ENCODE measurements at regions not wholly inside any gene's neighbourhood (a gene's known extent, or its start where the extent isn't known, plus 50 kb on each side); places are given as distances from the start of the nearest gene placed in this dataset.

DNA sequence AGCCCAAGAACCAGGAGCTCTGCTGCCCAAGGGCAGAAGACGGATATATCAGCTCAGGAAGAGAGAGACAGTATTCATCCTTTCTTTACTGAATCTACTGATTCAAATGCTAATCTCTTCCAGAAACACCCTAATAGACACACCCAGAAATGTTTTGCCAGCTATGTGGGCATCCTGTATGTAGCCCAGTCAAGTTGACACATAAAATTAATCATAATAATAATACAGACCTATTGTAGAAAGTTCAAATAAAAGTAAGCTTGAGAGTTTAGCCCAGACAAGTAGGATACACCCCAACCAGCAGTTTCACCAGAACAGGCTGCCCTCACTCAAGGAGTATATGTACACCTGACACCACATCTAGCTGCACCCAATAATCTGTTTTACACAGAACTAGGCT is 73.9 kb upstream of the VGLL2 start:
- H3K4me1 ChIP-seq (ENCODE audit: control insufficient read depth in 2 of 2, insufficient read depth in 2 of 2, low read length in 2 of 2): no peaks in the 10 kb centered on the region
- no peak overlapping the region for H3K27ac ChIP-seq (ENCODE audit: low read depth, low read length)
- H3K4me3 Mint-ChIP-seq: no peak overlapping the region
- no peaks in the 10 kb centered on the region for H3K9me3 ChIP-seq (ENCODE audit: control insufficient read depth in 2 of 3, low read length in 3 of 3)
- H3K27me3 ChIP-seq (ENCODE audit: control insufficient read depth in 2 of 2, insufficient read depth in 2 of 2, low read length in 2 of 2): no peaks in the 10 kb centered on the region
- no peaks in the 10 kb centered on the region for H3K36me3 Mint-ChIP-seq
- DNase-seq (no peak), ATAC-seq (no peak)
- peaks cover 0 to 2% (median 0%) of the 10 kb centered on the region in 5 donors for H3K27me3 Mint-ChIP-seq
- ChIA-PET CTCF (interaction anchor here (0.6 kb wide), 1 partner anchor 607 kb away, joined by 3 read pairs; no protein-coding TSS in a partner anchor), POLR2A (no interaction called here)
- peaks cover 0 to 6% (median 0%) of the 10 kb centered on the region in 11 donors for H3K9me3 Mint-ChIP-seq
- intact Hi-C loops (cut with micrococcal nuclease): no loop called here
- H3K27ac Mint-ChIP-seq: no peak overlapping the region
- H3K4me3 ChIP-seq (ENCODE audit: low read length): no peak overlapping the region
- no peaks in the 10 kb centered on the region for H3K4me1 Mint-ChIP-seq
- H3K36me3 ChIP-seq (ENCODE audit: control insufficient read depth in 2 of 3, insufficient read depth in 3 of 3, low read length in 3 of 3): no peaks in the 10 kb centered on the region

GRCh38 chr6:117194271-117194670 is 71.1 kb upstream of the VGLL2 start:
- no peaks in the 10 kb centered on the region for H3K4me1 Mint-ChIP-seq
- H3K36me3 ChIP-seq (ENCODE audit: control insufficient read depth in 2 of 3, insufficient read depth in 3 of 3, low read length in 3 of 3): no peaks in the 10 kb centered on the region
- intact Hi-C loops (cut with micrococcal nuclease): no loop called here
- no peak overlapping the region for H3K4me3 Mint-ChIP-seq
- H3K4me1 ChIP-seq (ENCODE audit: control insufficient read depth in 2 of 2, insufficient read depth in 2 of 2, low read length in 2 of 2): no peaks in the 10 kb centered on the region
- CTCF ChIA-PET: interaction anchor here (0.7 kb wide), 1 partner anchor 32 kb away, joined by 3 read pairs; no protein-coding TSS in a partner anchor
- POLR2A ChIA-PET: no interaction called here
- H3K4me3 ChIP-seq (ENCODE audit: low read length): no peak overlapping the region
- ATAC-seq (no peak), DNase-seq (no peak)
- no peak overlapping the region for H3K27ac ChIP-seq (ENCODE audit: low read depth, low read length)
- H3K27ac Mint-ChIP-seq: no peak overlapping the region
- H3K27me3 ChIP-seq (ENCODE audit: control insufficient read depth in 2 of 2, insufficient read depth in 2 of 2, low read length in 2 of 2): no peaks in the 10 kb centered on the region
- H3K27me3 Mint-ChIP-seq: peaks cover 0 to 4% (median 0%) of the 10 kb centered on the region in 5 donors
- no peaks in the 10 kb centered on the region for H3K9me3 ChIP-seq (ENCODE audit: control insufficient read depth in 2 of 3, low read length in 3 of 3)
- no peaks in the 10 kb centered on the region for H3K36me3 Mint-ChIP-seq
- peaks cover 0 to 7% (median 0%) of the 10 kb centered on the region in 11 donors for H3K9me3 Mint-ChIP-seq

DNA sequence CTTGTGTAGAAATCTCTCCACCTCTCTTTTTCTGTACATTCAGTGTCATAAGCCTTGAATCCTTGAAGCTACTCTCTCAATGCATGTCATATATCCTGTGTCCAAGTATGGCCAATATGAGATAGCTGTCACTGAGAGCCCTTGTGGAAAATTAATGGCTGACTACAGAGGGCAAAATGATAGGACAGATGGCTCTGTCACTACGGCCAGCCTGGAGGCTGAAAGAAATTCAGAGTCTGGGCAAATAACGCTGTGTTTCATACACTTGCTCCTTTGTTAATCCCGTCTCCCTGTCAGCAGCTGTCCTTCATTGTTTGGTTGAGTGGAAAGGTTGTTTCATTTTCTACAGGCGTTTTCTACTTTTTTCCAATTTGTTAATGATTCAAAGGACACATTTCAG is 70.4 kb upstream of the VGLL2 start:
- no peaks in the 10 kb centered on the region for H3K27me3 ChIP-seq (ENCODE audit: control insufficient read depth in 2 of 2, insufficient read depth in 2 of 2, low read length in 2 of 2)
- H3K9me3 Mint-ChIP-seq: peaks cover 0 to 7% (median 0%) of the 10 kb centered on the region in 11 donors
- ATAC-seq (no peak), DNase-seq (no peak)
- ChIA-PET CTCF (no interaction called here), POLR2A (no interaction called here)
- H3K4me1 ChIP-seq (ENCODE audit: control insufficient read depth in 2 of 2, insufficient read depth in 2 of 2, low read length in 2 of 2): no peaks in the 10 kb centered on the region
- H3K27ac Mint-ChIP-seq: no peak overlapping the region
- H3K27ac ChIP-seq (ENCODE audit: low read depth, low read length): no peak overlapping the region
- intact Hi-C loops (cut with micrococcal nuclease): no loop called here
- no peaks in the 10 kb centered on the region for H3K36me3 ChIP-seq (ENCODE audit: control insufficient read depth in 2 of 3, insufficient read depth in 3 of 3, low read length in 3 of 3)
- H3K4me1 Mint-ChIP-seq: no peaks in the 10 kb centered on the region
- peaks cover 0 to 4% (median 0%) of the 10 kb centered on the region in 5 donors for H3K27me3 Mint-ChIP-seq
- H3K4me3 Mint-ChIP-seq: no peak overlapping the region
- no peaks in the 10 kb centered on the region for H3K36me3 Mint-ChIP-seq
- H3K9me3 ChIP-seq (ENCODE audit: control insufficient read depth in 2 of 3, low read length in 3 of 3): no peaks in the 10 kb centered on the region
- H3K4me3 ChIP-seq (ENCODE audit: low read length): no peak overlapping the region

DNA sequence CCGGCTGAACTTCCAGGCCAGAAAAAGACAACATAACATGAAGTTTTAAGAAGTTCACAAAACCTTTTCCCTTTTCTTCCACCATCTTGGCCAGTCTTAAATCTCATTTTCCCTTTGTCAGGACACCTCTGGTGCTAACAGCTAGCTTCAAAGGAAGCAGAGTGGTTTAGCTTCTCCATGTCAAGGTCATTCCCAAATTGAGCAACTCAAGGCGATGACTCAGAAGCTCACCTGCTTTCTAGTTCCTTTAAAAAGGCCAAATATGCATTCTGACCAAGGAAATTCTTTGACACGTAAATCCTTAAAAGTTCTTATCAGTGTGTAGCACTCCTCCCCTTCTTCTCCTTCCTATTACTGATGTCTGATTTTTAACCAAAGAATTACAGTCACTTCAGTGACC is 69.6 kb upstream of the VGLL2 start:
- H3K4me1 ChIP-seq (ENCODE audit: control insufficient read depth in 2 of 2, insufficient read depth in 2 of 2, low read length in 2 of 2): no peaks in the 10 kb centered on the region
- CTCF ChIA-PET: no interaction called here
- Mint-ChIP-seq H3K27me3 (peaks cover 0 to 4% (median 0%) of the 10 kb centered on the region in 5 donors), H3K27ac (no peak overlapping the region), H3K4me3 (no peak overlapping the region), H3K4me1 (no peaks in the 10 kb centered on the region), H3K36me3 (no peaks in the 10 kb centered on the region), H3K9me3 (peaks cover 0 to 7% (median 0%) of the 10 kb centered on the region in 11 donors)
- no peaks in the 10 kb centered on the region for H3K9me3 ChIP-seq (ENCODE audit: control insufficient read depth in 2 of 3, low read length in 3 of 3)
- no peaks in the 10 kb centered on the region for H3K27me3 ChIP-seq (ENCODE audit: control insufficient read depth in 2 of 2, insufficient read depth in 2 of 2, low read length in 2 of 2)
- no peak overlapping the region for H3K4me3 ChIP-seq (ENCODE audit: low read length)
- intact Hi-C loops (cut with micrococcal nuclease): no loop called here
- no peaks in the 10 kb centered on the region for H3K36me3 ChIP-seq (ENCODE audit: control insufficient read depth in 2 of 3, insufficient read depth in 3 of 3, low read length in 3 of 3)
- ATAC-seq: no peak
- POLR2A ChIA-PET: no interaction called here
- H3K27ac ChIP-seq (ENCODE audit: low read depth, low read length): no peak overlapping the region
- no peak for DNase-seq

DNA sequence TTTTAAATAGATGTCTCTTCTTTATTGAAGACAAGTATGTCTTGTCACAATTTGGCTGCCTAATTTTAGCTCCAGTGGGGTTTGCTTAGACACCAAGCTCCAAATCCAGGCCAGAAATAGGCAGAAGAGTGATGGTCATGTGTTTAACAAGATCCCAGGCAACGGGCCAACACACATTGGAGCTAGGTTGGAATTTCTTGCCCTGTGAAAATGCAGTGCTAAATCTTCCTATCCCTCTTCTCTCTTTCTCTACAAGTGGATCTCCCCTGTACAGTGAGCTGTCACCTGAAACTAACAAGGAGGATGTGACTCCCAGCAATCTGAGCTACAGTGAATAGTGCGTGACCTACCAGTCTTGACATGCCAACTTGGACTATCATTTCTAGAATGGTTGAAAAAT is 65.3 kb upstream of the VGLL2 start:
- peaks cover 0 to 4% (median 0%) of the 10 kb centered on the region in 5 donors for H3K27me3 Mint-ChIP-seq
- intact Hi-C loops (cut with micrococcal nuclease): no loop called here

GRCh38 chr6:117204903-117205302 is 60.5 kb upstream of the VGLL2 start:
- Histone ChIP-seq H3K27me3 (ENCODE audit: control insufficient read depth in 2 of 2, insufficient read depth in 2 of 2, low read length in 2 of 2) (no peaks in the 10 kb centered on the region), H3K9me3 (ENCODE audit: control insufficient read depth in 2 of 3, low read length in 3 of 3) (no peaks in the 10 kb centered on the region), H3K36me3 (ENCODE audit: control insufficient read depth in 2 of 3, insufficient read depth in 3 of 3, low read length in 3 of 3) (no peaks in the 10 kb centered on the region), H3K4me3 (ENCODE audit: low read length) (no peak overlapping the region), H3K27ac (ENCODE audit: low read depth, low read length) (no peak overlapping the region), H3K4me1 (ENCODE audit: control insufficient read depth in 2 of 2, insufficient read depth in 2 of 2, low read length in 2 of 2) (no peaks in the 10 kb centered on the region)
- no peak for DNase-seq
- ATAC-seq: no peak
- CTCF ChIA-PET: no interaction called here
- Mint-ChIP-seq H3K9me3 (peaks cover 0 to 7% (median 0%) of the 10 kb centered on the region in 11 donors), H3K4me1 (no peaks in the 10 kb centered on the region), H3K27me3 (peaks cover 0 to 4% (median 0%) of the 10 kb centered on the region in 5 donors), H3K36me3 (no peaks in the 10 kb centered on the region), H3K4me3 (no peak overlapping the region), H3K27ac (no peak overlapping the region)
- intact Hi-C loops (cut with micrococcal nuclease): no loop called here
- POLR2A ChIA-PET: no interaction called here

More for the DNA sequence above, 65.3 kb upstream of the VGLL2 start:
- no peak for DNase-seq
- Mint-ChIP-seq H3K9me3 (peaks cover 0 to 6% (median 0%) of the 10 kb centered on the region in 11 donors), H3K4me3 (no peak overlapping the region), H3K27ac (no peak overlapping the region), H3K4me1 (no peaks in the 10 kb centered on the region), H3K36me3 (no peaks in the 10 kb centered on the region)
- Histone ChIP-seq H3K4me1 (ENCODE audit: control insufficient read depth in 2 of 2, insufficient read depth in 2 of 2, low read length in 2 of 2) (no peaks in the 10 kb centered on the region), H3K4me3 (ENCODE audit: low read length) (no peak overlapping the region), H3K27ac (ENCODE audit: low read depth, low read length) (no peak overlapping the region), H3K27me3 (ENCODE audit: control insufficient read depth in 2 of 2, insufficient read depth in 2 of 2, low read length in 2 of 2) (no peaks in the 10 kb centered on the region), H3K36me3 (ENCODE audit: control insufficient read depth in 2 of 3, insufficient read depth in 3 of 3, low read length in 3 of 3) (no peaks in the 10 kb centered on the region), H3K9me3 (ENCODE audit: control insufficient read depth in 2 of 3, low read length in 3 of 3) (no peaks in the 10 kb centered on the region)
- no peak for ATAC-seq
- ChIA-PET POLR2A (no interaction called here), CTCF (no interaction called here)

- intact Hi-C loops (cut with micrococcal nuclease): no loop called here
- Mint-ChIP-seq H3K27ac (no peak overlapping the region), H3K4me1 (no peaks in the 10 kb centered on the region), H3K36me3 (no peaks in the 10 kb centered on the region), H3K4me3 (no peak overlapping the region), H3K9me3 (peaks cover 0 to 7% (median 0%) of the 10 kb centered on the region in 11 donors), H3K27me3 (peaks cover 0 to 4% (median 0%) of the 10 kb centered on the region in 5 donors)
- CTCF ChIA-PET: no interaction called here
- no peaks in the 10 kb centered on the region for H3K27me3 ChIP-seq (ENCODE audit: control insufficient read depth in 2 of 2, insufficient read depth in 2 of 2, low read length in 2 of 2)
- DNase-seq: no peak
- no peak for ATAC-seq
- POLR2A ChIA-PET: no interaction called here
- H3K36me3 ChIP-seq (ENCODE audit: control insufficient read depth in 2 of 3, insufficient read depth in 3 of 3, low read length in 3 of 3): no peaks in the 10 kb centered on the region
- H3K27ac ChIP-seq (ENCODE audit: low read depth, low read length): no peak overlapping the region
- H3K4me1 ChIP-seq (ENCODE audit: control insufficient read depth in 2 of 2, insufficient read depth in 2 of 2, low read length in 2 of 2): no peaks in the 10 kb centered on the region
- no peaks in the 10 kb centered on the region for H3K9me3 ChIP-seq (ENCODE audit: control insufficient read depth in 2 of 3, low read length in 3 of 3)
- H3K4me3 ChIP-seq (ENCODE audit: low read length): no peak overlapping the region
Observed at GRCh38 chr6:117205876-117206275, 59.5 kb upstream of the VGLL2 start.
